ENCODE measurements at regions not wholly inside any gene's neighbourhood (a gene's known extent, or its start where the extent isn't known, plus 50 kb on each side); places are given as distances from the start of the nearest gene placed in this dataset.

- no peak for TF ChIP-seq POLR2A (IDR thresholded peaks at IDR 0.05)
- TF ChIP-seq CTCF (IDR thresholded peaks at IDR 0.05): no peak
Measured at GRCh38 chr13:39167018-39167417, 128.8 kb downstream of the NHLRC3 start.
